ENCODE measurements at regions not wholly inside any gene's neighbourhood (a gene's known extent, or its start where the extent isn't known, plus 50 kb on each side); places are given as distances from the start of the nearest gene placed in this dataset.
A peak's percentile ranks its signal among the peaks of the same experiment; 100 is the strongest.

DNA sequence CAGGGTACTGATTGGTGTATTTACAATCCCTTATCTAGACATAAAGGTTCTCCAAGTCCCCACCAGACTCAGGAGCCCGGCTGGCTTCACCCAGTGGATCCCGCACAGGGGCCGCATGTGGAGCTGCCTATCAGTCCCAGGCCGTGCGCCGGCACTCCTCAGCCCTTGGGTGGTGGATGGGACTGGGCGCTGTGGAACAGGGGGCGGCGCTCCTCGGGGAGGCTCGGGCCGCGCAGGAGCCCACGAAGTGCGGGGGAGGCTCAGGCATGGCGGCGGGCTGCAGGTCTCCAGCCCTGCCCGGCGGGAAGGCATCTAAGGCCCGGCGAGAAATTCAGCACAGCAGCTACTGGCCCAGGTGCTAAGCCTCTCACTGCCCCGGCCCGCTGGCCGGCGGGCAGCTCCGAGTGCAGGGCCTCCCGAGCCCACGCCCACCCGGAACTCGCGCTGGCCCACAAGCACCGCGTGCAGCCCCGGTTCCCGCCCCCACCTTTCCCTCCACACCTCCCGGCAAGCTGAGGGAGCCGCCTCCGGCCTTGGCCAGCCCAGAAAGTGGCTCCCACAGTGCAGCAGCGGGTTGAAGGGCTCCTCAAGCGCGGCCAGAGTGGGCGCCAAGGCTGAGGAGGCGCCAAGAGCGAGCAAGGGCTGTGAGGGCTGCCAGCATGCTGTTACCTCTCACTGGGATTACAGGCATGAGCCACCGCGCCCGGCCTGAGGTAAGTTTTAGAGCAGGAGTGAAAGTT is 60.0 kb upstream of the SCEL start:
- TF ChIP-seq, protein P1, sequence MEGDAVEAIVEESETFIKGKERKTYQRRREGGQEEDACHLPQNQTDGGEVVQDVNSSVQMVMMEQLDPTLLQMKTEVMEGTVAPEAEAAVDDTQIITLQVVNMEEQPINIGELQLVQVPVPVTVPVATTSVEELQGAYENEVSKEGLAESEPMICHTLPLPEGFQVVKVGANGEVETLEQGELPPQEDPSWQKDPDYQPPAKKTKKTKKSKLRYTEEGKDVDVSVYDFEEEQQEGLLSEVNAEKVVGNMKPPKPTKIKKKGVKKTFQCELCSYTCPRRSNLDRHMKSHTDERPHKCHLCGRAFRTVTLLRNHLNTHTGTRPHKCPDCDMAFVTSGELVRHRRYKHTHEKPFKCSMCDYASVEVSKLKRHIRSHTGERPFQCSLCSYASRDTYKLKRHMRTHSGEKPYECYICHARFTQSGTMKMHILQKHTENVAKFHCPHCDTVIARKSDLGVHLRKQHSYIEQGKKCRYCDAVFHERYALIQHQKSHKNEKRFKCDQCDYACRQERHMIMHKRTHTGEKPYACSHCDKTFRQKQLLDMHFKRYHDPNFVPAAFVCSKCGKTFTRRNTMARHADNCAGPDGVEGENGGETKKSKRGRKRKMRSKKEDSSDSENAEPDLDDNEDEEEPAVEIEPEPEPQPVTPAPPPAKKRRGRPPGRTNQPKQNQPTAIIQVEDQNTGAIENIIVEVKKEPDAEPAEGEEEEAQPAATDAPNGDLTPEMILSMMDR (IDR thresholded peaks at IDR 0.05) = no peak
- 96 to 97% methylated on average over 47 of the region's 47 CpGs for WGBS, 2 donors

DNA sequence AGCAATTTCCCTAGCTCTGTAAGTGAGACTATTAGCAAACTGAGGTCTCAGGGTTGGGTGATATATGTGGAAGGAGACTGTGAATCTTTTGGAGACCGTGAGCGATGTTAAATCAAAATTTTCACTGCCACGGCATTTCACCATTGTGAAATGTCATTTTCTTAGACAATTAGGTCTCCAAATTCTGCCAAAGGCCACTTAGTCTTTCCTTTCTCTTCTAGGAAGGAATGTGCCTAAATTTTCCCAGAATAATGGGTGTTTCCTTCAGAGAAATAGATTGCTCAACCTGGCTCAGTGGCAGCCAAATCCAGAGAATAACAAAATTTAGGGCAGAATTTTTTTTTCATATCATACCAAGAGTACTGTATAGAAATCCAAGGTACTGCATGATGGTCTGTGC is 64.5 kb upstream of the SCEL start:
- H3K4me1 ChIP-seq = no peaks in the 10 kb centered on the region
- TF ChIP-seq, protein P1 (IDR thresholded peaks at IDR 0.05) = no peak
- H3K27ac ChIP-seq = peak overlapping the region in 1 of 10 donors; percentile 10
- WGBS, 2 donors = 90% methylated on average over 3 of the region's 3 CpGs
- H3K9me3 ChIP-seq = no peaks in the 10 kb centered on the region
- no peak overlapping the region for H3K4me3 ChIP-seq
- H3K27me3 ChIP-seq = no peaks in the 10 kb centered on the region
- H3K36me3 ChIP-seq = no peaks in the 10 kb centered on the region
- ATAC-seq (peak in 2 of 8 donors; percentile 29 to 68), DNase-seq (no peak)
- intact Hi-C loops (cut with DNase I) = loop anchor here in 5 of 10 donors (10.0 kb wide), 3 partner anchors 146 to 216 kb away; partner anchors contain the start of gene MYCBP2 (in 1 of the 5)

More for the DNA sequence above, 60.0 kb upstream of the SCEL start:
- Histone ChIP-seq H3K27me3 (no peaks in the 10 kb centered on the region), H3K27ac (no peak overlapping the region), H3K36me3 (no peaks in the 10 kb centered on the region), H3K9me3 (no peaks in the 10 kb centered on the region), H3K4me1 (peaks cover 0 to 9% (median 0%) of the 10 kb centered on the region in 9 donors), H3K4me3 (no peak overlapping the region)
- no peak for ATAC-seq
- intact Hi-C loops (cut with DNase I) = loop anchor here in 7 of 10 donors (5.0 to 10.0 kb wide), 4 partner anchors 148 to 221 kb away; partner anchors contain the start of gene MYCBP2 (in 3 of the 7)
- no peak for DNase-seq

GRCh38 chr13:77466753-77467422 is 68.6 kb upstream of the SCEL start:
- ATAC-seq = no peak
- Histone ChIP-seq H3K4me1 (no peaks in the 10 kb centered on the region), H3K27ac (no peak overlapping the region), H3K27me3 (no peaks in the 10 kb centered on the region), H3K36me3 (no peaks in the 10 kb centered on the region), H3K4me3 (no peak overlapping the region), H3K9me3 (no peaks in the 10 kb centered on the region)
- intact Hi-C loops (cut with DNase I) = no loop called here
- 80 to 82% methylated on average over 4 of the region's 4 CpGs for WGBS, 2 donors
- TF ChIP-seq, protein P1 (IDR thresholded peaks at IDR 0.05) = no peak
- DNase-seq = no peak

GRCh38 chr13:77465603-77466195 is 69.8 kb upstream of the SCEL start:
- no peak for DNase-seq

More at GRCh38 chr13:77465603-77466195, 69.8 kb upstream of the SCEL start:
- Histone ChIP-seq H3K4me3 (no peak overlapping the region), H3K27ac (no peak overlapping the region), H3K9me3 (no peaks in the 10 kb centered on the region), H3K36me3 (no peaks in the 10 kb centered on the region), H3K27me3 (peaks cover 0 to 3% (median 0%) of the 10 kb centered on the region in 7 donors), H3K4me1 (peaks cover 0 to 9% (median 0%) of the 10 kb centered on the region in 9 donors)
- TF ChIP-seq, protein P1 (IDR thresholded peaks at IDR 0.05) = no peak
- ATAC-seq = no peak
- intact Hi-C loops (cut with DNase I) = no loop called here

Data from heart right ventricle (tissue), 16 donors.